ENCODE measurements at regions not wholly inside any gene's neighbourhood (a gene's known extent, or its start where the extent isn't known, plus 50 kb on each side); places are given as distances from the start of the nearest gene placed in this dataset.

GRCh38 chr2:126221506-126221905 lies 434.5 kb upstream of the GYPC start:
- intact Hi-C loops (cut with DNase I), result no loop called here
- Histone ChIP-seq H3K27ac (ENCODE audit: low read depth in 2 of 2, low read length in 2 of 2) (no peak overlapping the region), H3K4me3 (ENCODE audit: low read length in 3 of 3) (no peak overlapping the region), H3K27me3 (ENCODE audit: control insufficient read depth, insufficient read depth, low read length) (no peaks in the 10 kb centered on the region), H3K36me3 (ENCODE audit: control insufficient read depth in 2 of 3, insufficient read depth in 3 of 3, low read length in 3 of 3) (no peaks in the 10 kb centered on the region), H3K4me1 (ENCODE audit: control insufficient read depth in 2 of 3, insufficient read depth in 2 of 3, low read depth in 1 of 3, low read length in 3 of 3) (no peaks in the 10 kb centered on the region), H3K9ac (ENCODE audit: low read length in 3 of 3) (no peak overlapping the region), H3K9me3 (ENCODE audit: control insufficient read depth in 2 of 3, insufficient read depth in 1 of 3, low read length in 3 of 3) (no peaks in the 10 kb centered on the region)
- DNase-seq, result no peak
- no peak for FAIRE-seq
- TF ChIP-seq CTCF (IDR thresholded peaks at IDR 0.05; ENCODE audit: borderline replicate concordance, extremely low read depth, insufficient read depth), result no peak

GRCh38 chr2:126222278-126222677 lies 433.7 kb upstream of the GYPC start:
- DNase-seq, result no peak
- Histone ChIP-seq H3K36me3 (ENCODE audit: control insufficient read depth in 2 of 3, insufficient read depth in 3 of 3, low read length in 3 of 3) (no peaks in the 10 kb centered on the region), H3K4me1 (ENCODE audit: control insufficient read depth in 2 of 3, insufficient read depth in 2 of 3, low read depth in 1 of 3, low read length in 3 of 3) (no peaks in the 10 kb centered on the region), H3K27me3 (ENCODE audit: control insufficient read depth, insufficient read depth, low read length) (no peaks in the 10 kb centered on the region), H3K9me3 (ENCODE audit: control insufficient read depth in 2 of 3, insufficient read depth in 1 of 3, low read length in 3 of 3) (no peaks in the 10 kb centered on the region), H3K27ac (ENCODE audit: low read depth in 2 of 2, low read length in 2 of 2) (no peak overlapping the region), H3K4me3 (ENCODE audit: low read length in 3 of 3) (no peak overlapping the region), H3K9ac (ENCODE audit: low read length in 3 of 3) (no peak overlapping the region)
- FAIRE-seq, result no peak
- intact Hi-C loops (cut with DNase I), result no loop called here
- TF ChIP-seq CTCF (IDR thresholded peaks at IDR 0.05; ENCODE audit: borderline replicate concordance, extremely low read depth, insufficient read depth), result no peak

- no peaks in the 10 kb centered on the region for H3K36me3 ChIP-seq (ENCODE audit: control insufficient read depth in 2 of 3, insufficient read depth in 3 of 3, low read length in 3 of 3)
- FAIRE-seq (no peak), DNase-seq (no peak)
- intact Hi-C loops (cut with DNase I), result no loop called here
- no peak for TF ChIP-seq CTCF (IDR thresholded peaks at IDR 0.05; ENCODE audit: borderline replicate concordance, extremely low read depth, insufficient read depth)
- H3K4me1 ChIP-seq (ENCODE audit: control insufficient read depth in 2 of 3, insufficient read depth in 2 of 3, low read depth in 1 of 3, low read length in 3 of 3), result no peaks in the 10 kb centered on the region
- no peaks in the 10 kb centered on the region for H3K27me3 ChIP-seq (ENCODE audit: control insufficient read depth, insufficient read depth, low read length)
- H3K9me3 ChIP-seq (ENCODE audit: control insufficient read depth in 2 of 3, insufficient read depth in 1 of 3, low read length in 3 of 3), result peaks cover 0 to 5% (median 0%) of the 10 kb centered on the region in 3 donors
- no peak overlapping the region for H3K4me3 ChIP-seq (ENCODE audit: low read length in 3 of 3)
- no peak overlapping the region for H3K9ac ChIP-seq (ENCODE audit: low read length in 3 of 3)
- H3K27ac ChIP-seq (ENCODE audit: low read depth in 2 of 2, low read length in 2 of 2), result no peak overlapping the region
These were observed 431.2 kb upstream of the GYPC start for GRCh38 chr2:126224776-126225175.

GRCh38 chr2:126227250-126227649 lies 428.7 kb upstream of the GYPC start:
- Histone ChIP-seq H3K9me3 (ENCODE audit: control insufficient read depth in 2 of 3, insufficient read depth in 1 of 3, low read length in 3 of 3) (peaks cover 0 to 5% (median 0%) of the 10 kb centered on the region in 3 donors), H3K9ac (ENCODE audit: low read length in 3 of 3) (no peak overlapping the region), H3K4me3 (ENCODE audit: low read length in 3 of 3) (no peak overlapping the region), H3K36me3 (ENCODE audit: control insufficient read depth in 2 of 3, insufficient read depth in 3 of 3, low read length in 3 of 3) (no peaks in the 10 kb centered on the region), H3K27ac (ENCODE audit: low read depth in 2 of 2, low read length in 2 of 2) (no peak overlapping the region), H3K4me1 (ENCODE audit: control insufficient read depth in 2 of 3, insufficient read depth in 2 of 3, low read depth in 1 of 3, low read length in 3 of 3) (no peaks in the 10 kb centered on the region), H3K27me3 (ENCODE audit: control insufficient read depth, insufficient read depth, low read length) (no peaks in the 10 kb centered on the region)
- no peak for TF ChIP-seq CTCF (IDR thresholded peaks at IDR 0.05; ENCODE audit: borderline replicate concordance, extremely low read depth, insufficient read depth)
- intact Hi-C loops (cut with DNase I), result no loop called here
- DNase-seq, result no peak
- no peak for FAIRE-seq
